ENCODE measurements at regions not wholly inside any gene's neighbourhood (a gene's known extent, or its start where the extent isn't known, plus 50 kb on each side); places are given as distances from the start of the nearest gene placed in this dataset.

DNA sequence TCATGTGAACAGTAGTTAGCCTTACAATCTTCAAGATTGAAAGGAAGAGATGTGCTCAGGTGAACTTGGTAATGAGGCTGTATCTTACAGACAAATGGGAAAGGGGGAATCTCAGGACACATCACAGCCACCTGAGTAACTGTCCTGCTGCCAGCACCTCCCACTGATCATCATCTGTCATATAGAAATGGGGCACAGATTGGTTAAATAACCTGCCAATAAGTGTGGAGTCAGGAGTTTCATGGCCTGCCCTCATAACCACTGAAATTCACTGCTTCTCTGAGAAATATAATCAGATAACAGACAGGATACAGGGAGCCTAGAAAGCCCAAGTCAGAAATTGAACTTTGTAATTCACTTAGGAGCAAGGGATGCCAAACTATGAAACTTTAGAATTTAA lies 64.9 kb upstream of the TAS2R16 start:
- DNase-seq, result no peak

- DNase-seq, result no peak
Observed at GRCh38 chr7:123057911-123058310, 62.4 kb upstream of the TAS2R16 start.

DNA sequence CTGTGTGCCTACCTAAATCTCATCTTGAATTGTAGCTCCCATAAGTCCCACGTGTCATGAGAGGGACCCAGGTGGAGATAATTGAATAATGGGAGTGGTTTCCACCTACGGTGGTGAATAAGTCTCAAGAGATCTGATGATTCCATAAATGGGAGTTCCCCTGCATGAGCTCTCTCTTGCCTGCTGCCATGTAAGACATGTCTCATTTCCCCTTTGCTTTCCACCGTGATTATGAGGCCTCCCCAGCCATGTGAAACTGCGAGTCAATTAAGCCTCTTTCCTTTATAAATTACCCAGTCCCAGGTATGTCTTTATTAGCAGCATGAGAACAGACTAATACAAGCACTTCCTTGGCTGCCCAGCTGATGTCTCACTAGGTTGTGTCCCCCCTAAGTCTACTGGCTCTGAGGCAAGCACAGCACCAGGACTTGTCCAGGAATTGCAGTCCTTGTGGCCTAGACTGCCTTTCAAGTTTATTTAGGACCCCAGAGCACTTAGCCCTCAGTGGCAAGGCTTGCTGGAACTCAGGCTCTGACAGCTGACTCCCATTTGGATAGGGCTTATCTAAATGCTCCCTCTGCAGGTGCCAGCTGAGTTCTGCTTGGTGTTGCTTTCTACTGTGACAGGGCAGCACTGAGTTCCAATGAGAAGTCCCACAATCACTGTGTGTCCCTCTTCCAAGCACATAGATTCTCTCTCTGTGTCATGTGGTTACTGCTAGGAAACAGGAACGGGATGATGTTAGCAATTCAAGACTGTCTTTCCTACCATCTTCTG lies 59.0 kb upstream of the TAS2R16 start:
- peak; percentile 60 for DNase-seq

- DNase-seq, result no peak
Observed at GRCh38 chr7:123051916-123052315, 56.4 kb upstream of the TAS2R16 start.

GRCh38 chr7:123047955-123048354 lies 52.5 kb upstream of the TAS2R16 start:
- DNase-seq, result no peak

Measured in DMS53 (cell line).